ENCODE measurements at regions not wholly inside any gene's neighbourhood (a gene's known extent, or its start where the extent isn't known, plus 50 kb on each side); places are given as distances from the start of the nearest gene placed in this dataset.

- DNase-seq: no peak
These were observed 276.9 kb downstream of the PTBP2 start for GRCh38 chr1:96998466-96998865.

GRCh38 chr1:96999191-96999590, 277.6 kb downstream of the PTBP2 start:
- DNase-seq: no peak

GRCh38 chr1:97004054-97004453, 282.5 kb downstream of the PTBP2 start:
- DNase-seq: no peak

GRCh38 chr1:97004743-97005142, 283.2 kb downstream of the PTBP2 start:
- no peak for DNase-seq

- DNase-seq: peak; percentile 65
These were observed 284.6 kb downstream of the PTBP2 start for GRCh38 chr1:97006044-97006661.

- DNase-seq: no peak
These were observed 286.4 kb downstream of the PTBP2 start for GRCh38 chr1:97007840-97008604.

- DNase-seq: no peak
These were observed 289.1 kb downstream of the PTBP2 start for GRCh38 chr1:97010566-97011264.

- no peak for DNase-seq
These were observed 291.6 kb downstream of the PTBP2 start for GRCh38 chr1:97013136-97013535.

- DNase-seq: no peak
These were observed 292.4 kb downstream of the PTBP2 start for GRCh38 chr1:97013941-97014340.

- DNase-seq: no peak
These were observed 292.8 kb downstream of the PTBP2 start for GRCh38 chr1:97014426-97014825.

- DNase-seq: no peak
These were observed 296.3 kb downstream of the PTBP2 start for GRCh38 chr1:97017895-97018294.
